IPS-20b (cell line): ENCODE measurements at regions not wholly inside any gene's neighbourhood (a gene's known extent, or its start where the extent isn't known, plus 50 kb on each side); places are given as distances from the start of the nearest gene placed in this dataset.

Experiments used
- H3K27ac ChIP-seq: one replicate; pipeline ENCODE4 v1.5.1; 2013; ENCODE audit warnings: low read length
- H3K27me3 ChIP-seq: 2 replicates; pipeline ENCODE4 v1.6.1; 2013; ENCODE audit warnings: mild to moderate bottlenecking, low read length, inconsistent platforms; ENCODE audit not compliant: insufficient read depth
- H3K36me3 ChIP-seq: 2 replicates; pipeline ENCODE4 v1.6.1; 2013; ENCODE audit warnings: low read depth, mild to moderate bottlenecking, inconsistent platforms, low read length, moderate library complexity; ENCODE audit not compliant: insufficient read depth
- H3K4me1 ChIP-seq: 2 replicates; pipeline ENCODE4 v1.6.1; 2013; ENCODE audit warnings: mild to moderate bottlenecking, control low read depth, inconsistent platforms, low read length, moderate library complexity; ENCODE audit not compliant: insufficient read depth
- H3K4me3 ChIP-seq: 2 replicates; pipeline ENCODE4 v1.5.1; 2013; ENCODE audit warnings: mild to moderate bottlenecking, low read length, inconsistent platforms
- H3K9ac ChIP-seq: 2 replicates; pipeline ENCODE4 v1.6.1; 2013; ENCODE audit warnings: low read depth, mild to moderate bottlenecking, inconsistent platforms, low read length, moderate library complexity
- H3K9me3 ChIP-seq: 2 replicates; pipeline ENCODE4 v1.6.1; 2013; ENCODE audit warnings: mild to moderate bottlenecking, low read depth, low read length, inconsistent platforms; ENCODE audit not compliant: insufficient read depth

GRCh38 chr10:36720895-36721294 lies 404.5 kb upstream of the ANKRD30A start:
- Histone ChIP-seq H3K4me1 (peaks cover 7% of the 10 kb centered on the region; the same call in 1 of the 2 replicates), H3K36me3 (no peaks in the 10 kb centered on the region), H3K4me3 (no peak overlapping the region), H3K9me3 (no peaks in the 10 kb centered on the region), H3K9ac (no peak overlapping the region), H3K27ac (no peak overlapping the region), H3K27me3 (no peaks in the 10 kb centered on the region)

- H3K4me1 ChIP-seq, result no peaks in the 10 kb centered on the region
- H3K36me3 ChIP-seq, result no peaks in the 10 kb centered on the region
- H3K4me3 ChIP-seq, result no peak overlapping the region
- H3K9me3 ChIP-seq, result no peaks in the 10 kb centered on the region
- no peaks in the 10 kb centered on the region for H3K27me3 ChIP-seq
- H3K9ac ChIP-seq, result no peak overlapping the region
- no peak overlapping the region for H3K27ac ChIP-seq
Measured at GRCh38 chr10:36717118-36717517, 408.3 kb upstream of the ANKRD30A start.

GRCh38 chr10:36716291-36716690 lies 409.1 kb upstream of the ANKRD30A start:
- no peaks in the 10 kb centered on the region for H3K36me3 ChIP-seq
- no peaks in the 10 kb centered on the region for H3K4me1 ChIP-seq
- no peak overlapping the region for H3K27ac ChIP-seq
- no peak overlapping the region for H3K9ac ChIP-seq
- no peaks in the 10 kb centered on the region for H3K9me3 ChIP-seq
- no peak overlapping the region for H3K4me3 ChIP-seq
- H3K27me3 ChIP-seq, result no peaks in the 10 kb centered on the region

DNA sequence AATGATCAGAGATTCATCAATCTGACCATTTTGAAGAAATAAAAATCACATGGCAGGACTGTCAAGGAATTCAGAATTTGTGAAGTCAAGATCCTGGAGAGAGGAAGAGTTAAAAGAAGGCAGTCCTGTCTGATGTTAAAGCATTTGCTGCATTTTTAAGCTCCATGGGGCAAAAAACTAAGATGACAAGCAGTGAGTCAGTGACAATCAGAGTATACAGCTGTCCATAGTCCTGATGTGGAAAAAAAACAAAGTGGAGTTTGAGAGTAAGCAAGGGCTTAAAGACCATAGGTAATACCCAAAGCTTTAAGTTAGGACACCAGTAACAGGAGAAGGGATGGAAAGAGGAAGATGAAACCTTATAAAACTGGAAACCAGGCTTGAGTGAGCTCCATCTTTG lies 412.7 kb upstream of the ANKRD30A start:
- no peaks in the 10 kb centered on the region for H3K27me3 ChIP-seq
- H3K36me3 ChIP-seq, result no peaks in the 10 kb centered on the region
- no peak overlapping the region for H3K27ac ChIP-seq
- no peaks in the 10 kb centered on the region for H3K9me3 ChIP-seq
- H3K4me1 ChIP-seq, result no peaks in the 10 kb centered on the region
- no peak overlapping the region for H3K9ac ChIP-seq
- no peak overlapping the region for H3K4me3 ChIP-seq

DNA sequence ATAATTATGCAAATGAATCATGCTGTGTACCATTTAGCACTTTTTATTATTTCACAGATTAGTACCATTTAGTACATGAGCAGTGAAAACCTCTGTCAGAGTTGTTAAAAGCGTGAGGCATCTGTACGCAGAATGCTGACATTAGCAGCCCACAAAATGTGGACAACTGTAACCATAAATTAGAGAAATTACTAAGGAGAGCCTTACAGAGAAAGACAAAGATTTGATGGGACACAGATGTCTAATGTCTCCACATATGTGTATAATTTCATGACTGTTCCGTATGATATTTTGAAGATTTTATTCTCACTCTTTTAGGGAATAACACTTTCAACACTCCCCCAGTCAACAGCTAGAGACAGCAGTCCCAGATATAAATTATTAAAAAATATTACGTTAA lies 414.0 kb upstream of the ANKRD30A start:
- Histone ChIP-seq H3K4me1 (no peaks in the 10 kb centered on the region), H3K4me3 (no peak overlapping the region), H3K27ac (no peak overlapping the region), H3K9me3 (no peaks in the 10 kb centered on the region), H3K36me3 (no peaks in the 10 kb centered on the region), H3K9ac (no peak overlapping the region), H3K27me3 (no peaks in the 10 kb centered on the region)

DNA sequence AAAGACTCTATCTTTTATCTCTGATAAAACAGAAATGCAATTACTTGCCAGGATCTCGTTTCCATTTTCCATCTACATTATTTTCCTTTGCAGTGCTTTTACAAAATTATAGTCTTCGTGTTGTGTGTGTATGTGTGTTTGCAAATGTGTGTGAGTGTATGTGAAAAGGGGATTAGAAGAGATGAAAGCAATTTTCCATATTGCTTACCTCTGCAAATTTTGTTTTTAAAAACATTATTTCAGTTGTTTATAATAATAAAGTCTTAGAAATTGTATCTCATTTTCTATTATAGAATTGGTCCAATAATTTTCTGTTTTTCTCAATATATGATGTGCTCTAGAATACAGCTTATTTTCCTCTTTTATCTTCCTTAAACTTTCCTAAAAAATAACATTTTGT lies 421.3 kb upstream of the ANKRD30A start:
- Histone ChIP-seq H3K9me3 (no peaks in the 10 kb centered on the region), H3K27me3 (no peaks in the 10 kb centered on the region), H3K9ac (no peak overlapping the region), H3K4me1 (no peaks in the 10 kb centered on the region), H3K27ac (no peak overlapping the region), H3K36me3 (no peaks in the 10 kb centered on the region), H3K4me3 (no peak overlapping the region)

GRCh38 chr10:36703179-36703578 lies 422.2 kb upstream of the ANKRD30A start:
- Histone ChIP-seq H3K36me3 (no peaks in the 10 kb centered on the region), H3K9me3 (no peaks in the 10 kb centered on the region), H3K9ac (no peak overlapping the region), H3K4me3 (no peak overlapping the region), H3K27ac (no peak overlapping the region), H3K4me1 (no peaks in the 10 kb centered on the region), H3K27me3 (no peaks in the 10 kb centered on the region)

DNA sequence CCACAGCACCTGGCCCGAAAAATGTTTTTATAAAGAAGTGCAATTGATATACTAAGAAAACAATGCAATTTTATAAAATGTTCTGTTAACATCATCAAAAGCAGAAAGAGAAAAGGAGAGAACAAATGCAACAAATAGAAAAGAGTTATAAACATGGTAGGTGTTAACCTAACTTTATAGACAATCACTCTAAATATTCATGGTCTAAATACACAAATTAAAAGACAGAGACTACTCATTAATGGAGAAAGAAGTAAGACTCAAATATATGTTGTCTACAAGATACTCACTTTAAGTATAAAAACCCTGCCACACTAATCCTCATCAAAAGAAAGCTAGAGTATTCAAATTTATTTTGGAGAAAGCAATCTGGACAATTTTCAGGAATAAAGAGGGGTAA lies 425.3 kb upstream of the ANKRD30A start:
- no peaks in the 10 kb centered on the region for H3K27me3 ChIP-seq
- H3K27ac ChIP-seq, result no peak overlapping the region
- no peaks in the 10 kb centered on the region for H3K4me1 ChIP-seq
- no peaks in the 10 kb centered on the region for H3K9me3 ChIP-seq
- no peaks in the 10 kb centered on the region for H3K36me3 ChIP-seq
- no peak overlapping the region for H3K4me3 ChIP-seq
- no peak overlapping the region for H3K9ac ChIP-seq

GRCh38 chr10:36692759-36693158 lies 432.6 kb upstream of the ANKRD30A start:
- no peak overlapping the region for H3K9ac ChIP-seq
- H3K36me3 ChIP-seq, result no peaks in the 10 kb centered on the region
- no peak overlapping the region for H3K4me3 ChIP-seq
- no peak overlapping the region for H3K27ac ChIP-seq
- H3K4me1 ChIP-seq, result peaks cover 11% of the 10 kb centered on the region; the same call in 1 of the 2 replicates
- no peaks in the 10 kb centered on the region for H3K9me3 ChIP-seq
- H3K27me3 ChIP-seq, result no peaks in the 10 kb centered on the region

DNA sequence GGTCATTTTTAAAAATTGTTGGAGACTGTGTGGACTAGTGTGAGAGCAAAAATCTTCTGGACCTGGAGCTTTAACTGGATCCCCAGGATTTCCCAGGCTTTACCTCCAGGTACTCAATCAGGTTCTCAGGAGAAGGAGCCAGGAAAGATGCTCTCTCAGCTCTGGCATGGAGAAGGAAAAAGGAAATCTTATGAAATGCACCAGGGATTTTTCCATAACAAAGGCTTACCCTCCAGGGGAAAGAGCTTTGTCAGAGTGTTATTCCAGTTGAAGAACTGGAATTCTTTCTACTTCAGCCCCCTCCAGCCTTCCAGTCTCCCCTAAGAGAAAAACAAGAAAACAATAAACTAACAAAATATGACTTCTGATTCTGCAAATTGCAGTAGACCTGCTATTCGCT lies 436.7 kb upstream of the ANKRD30A start:
- peaks cover 11% of the 10 kb centered on the region; the same call in 1 of the 2 replicates for H3K4me1 ChIP-seq
- H3K9me3 ChIP-seq, result no peaks in the 10 kb centered on the region
- H3K27ac ChIP-seq, result no peak overlapping the region
- no peak overlapping the region; the same call in 1 of the 2 replicates for H3K9ac ChIP-seq
- no peak overlapping the region for H3K4me3 ChIP-seq
- H3K27me3 ChIP-seq, result no peaks in the 10 kb centered on the region
- H3K36me3 ChIP-seq, result no peaks in the 10 kb centered on the region

- Histone ChIP-seq H3K27me3 (no peaks in the 10 kb centered on the region), H3K36me3 (no peaks in the 10 kb centered on the region), H3K9me3 (no peaks in the 10 kb centered on the region), H3K27ac (no peak overlapping the region), H3K9ac (no peak overlapping the region), H3K4me3 (no peak overlapping the region), H3K4me1 (peaks cover under 1% of the 10 kb centered on the region; the same call in 1 of the 2 replicates)
Measured at GRCh38 chr10:36683421-36683820, 442.0 kb upstream of the ANKRD30A start.

GRCh38 chr10:36681751-36682632 lies 443.4 kb upstream of the ANKRD30A start:
- no peaks in the 10 kb centered on the region for H3K27me3 ChIP-seq
- no peaks in the 10 kb centered on the region for H3K36me3 ChIP-seq
- no peaks in the 10 kb centered on the region for H3K4me1 ChIP-seq
- no peaks in the 10 kb centered on the region for H3K9me3 ChIP-seq
- H3K4me3 ChIP-seq, result no peak overlapping the region
- H3K27ac ChIP-seq, result no peak overlapping the region
- no peak overlapping the region for H3K9ac ChIP-seq
